ENCODE measurements at regions not wholly inside any gene's neighbourhood (a gene's known extent, or its start where the extent isn't known, plus 50 kb on each side); places are given as distances from the start of the nearest gene placed in this dataset.

- H3K36me3 ChIP-seq (ENCODE audit: control insufficient read depth in 5 of 5, insufficient read depth in 5 of 5, low read length in 5 of 5), result no peaks in the 10 kb centered on the region
- no peak overlapping the region for H3K27ac ChIP-seq (ENCODE audit: low read depth, low read length)
- H3K4me1 ChIP-seq (ENCODE audit: control insufficient read depth in 5 of 5, insufficient read depth in 5 of 5, low read length in 5 of 5), result no peaks in the 10 kb centered on the region
- no peak overlapping the region for H3K9ac ChIP-seq (ENCODE audit: low read length in 5 of 5)
- peaks cover 0 to 13% (median 0%) of the 10 kb centered on the region in 5 donors for H3K27me3 ChIP-seq (ENCODE audit: control insufficient read depth in 5 of 5, insufficient read depth in 4 of 5, low read length in 5 of 5)
- peaks cover 7 to 32% (median 18%) of the 10 kb centered on the region in 5 donors for H3K9me3 ChIP-seq (ENCODE audit: control insufficient read depth in 5 of 5, low read length in 5 of 5)
- no peak overlapping the region for H3K4me3 ChIP-seq (ENCODE audit: low read depth in 1 of 5, low read length in 5 of 5)
Measured at GRCh38 chr22:48727454-48728058, 1100.1 kb downstream of the BRD1 start.

GRCh38 chr22:48724899-48725298 is 1102.8 kb downstream of the BRD1 start:
- Histone ChIP-seq H3K9me3 (ENCODE audit: control insufficient read depth in 5 of 5, low read length in 5 of 5) (peaks cover 7 to 32% (median 18%) of the 10 kb centered on the region in 5 donors), H3K4me1 (ENCODE audit: control insufficient read depth in 5 of 5, insufficient read depth in 5 of 5, low read length in 5 of 5) (no peaks in the 10 kb centered on the region), H3K9ac (ENCODE audit: low read length in 5 of 5) (no peak overlapping the region), H3K36me3 (ENCODE audit: control insufficient read depth in 5 of 5, insufficient read depth in 5 of 5, low read length in 5 of 5) (no peaks in the 10 kb centered on the region), H3K4me3 (ENCODE audit: low read depth in 1 of 5, low read length in 5 of 5) (no peak overlapping the region), H3K27me3 (ENCODE audit: control insufficient read depth in 5 of 5, insufficient read depth in 4 of 5, low read length in 5 of 5) (peaks cover 0 to 18% (median 5%) of the 10 kb centered on the region in 5 donors), H3K27ac (ENCODE audit: low read depth, low read length) (no peak overlapping the region)

DNA sequence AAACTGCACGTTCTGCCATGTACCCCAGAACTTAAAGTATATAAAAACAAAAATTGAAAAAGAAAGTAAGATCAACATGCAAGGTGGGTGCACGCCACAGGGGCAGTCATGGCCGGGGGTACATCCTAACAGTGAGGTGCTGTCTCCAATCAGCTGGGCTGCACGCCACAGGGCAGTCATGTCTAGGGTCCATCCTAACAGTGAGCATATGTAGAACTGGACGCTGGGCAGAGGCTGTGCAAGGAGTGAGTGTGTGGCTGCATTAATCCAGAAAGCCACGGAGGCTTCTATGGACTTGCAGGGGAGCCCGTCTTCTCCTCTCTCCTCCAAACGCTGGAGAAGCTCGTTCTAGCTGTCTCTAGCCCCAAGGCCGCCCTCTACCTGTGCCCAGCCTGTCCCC is 1105.0 kb downstream of the BRD1 start:
- Histone ChIP-seq H3K4me1 (ENCODE audit: control insufficient read depth in 5 of 5, insufficient read depth in 5 of 5, low read length in 5 of 5) (no peaks in the 10 kb centered on the region), H3K9ac (ENCODE audit: low read length in 5 of 5) (no peak overlapping the region), H3K4me3 (ENCODE audit: low read depth in 1 of 5, low read length in 5 of 5) (no peak overlapping the region), H3K27ac (ENCODE audit: low read depth, low read length) (no peak overlapping the region), H3K36me3 (ENCODE audit: control insufficient read depth in 5 of 5, insufficient read depth in 5 of 5, low read length in 5 of 5) (no peaks in the 10 kb centered on the region), H3K9me3 (ENCODE audit: control insufficient read depth in 5 of 5, low read length in 5 of 5) (peaks cover 7 to 22% (median 12%) of the 10 kb centered on the region in 5 donors), H3K27me3 (ENCODE audit: control insufficient read depth in 5 of 5, insufficient read depth in 4 of 5, low read length in 5 of 5) (peaks cover 0 to 22% (median 12%) of the 10 kb centered on the region in 5 donors)

GRCh38 chr22:48721395-48721669 is 1106.3 kb downstream of the BRD1 start:
- H3K9me3 ChIP-seq (ENCODE audit: control insufficient read depth in 5 of 5, low read length in 5 of 5), result peaks cover 0 to 12% (median 0%) of the 10 kb centered on the region in 5 donors
- no peaks in the 10 kb centered on the region for H3K4me1 ChIP-seq (ENCODE audit: control insufficient read depth in 5 of 5, insufficient read depth in 5 of 5, low read length in 5 of 5)
- no peaks in the 10 kb centered on the region for H3K36me3 ChIP-seq (ENCODE audit: control insufficient read depth in 5 of 5, insufficient read depth in 5 of 5, low read length in 5 of 5)
- no peak overlapping the region for H3K4me3 ChIP-seq (ENCODE audit: low read depth in 1 of 5, low read length in 5 of 5)
- no peak overlapping the region for H3K27ac ChIP-seq (ENCODE audit: low read depth, low read length)
- no peak overlapping the region for H3K9ac ChIP-seq (ENCODE audit: low read length in 5 of 5)
- peaks cover 0 to 27% (median 15%) of the 10 kb centered on the region in 5 donors for H3K27me3 ChIP-seq (ENCODE audit: control insufficient read depth in 5 of 5, insufficient read depth in 4 of 5, low read length in 5 of 5)

DNA sequence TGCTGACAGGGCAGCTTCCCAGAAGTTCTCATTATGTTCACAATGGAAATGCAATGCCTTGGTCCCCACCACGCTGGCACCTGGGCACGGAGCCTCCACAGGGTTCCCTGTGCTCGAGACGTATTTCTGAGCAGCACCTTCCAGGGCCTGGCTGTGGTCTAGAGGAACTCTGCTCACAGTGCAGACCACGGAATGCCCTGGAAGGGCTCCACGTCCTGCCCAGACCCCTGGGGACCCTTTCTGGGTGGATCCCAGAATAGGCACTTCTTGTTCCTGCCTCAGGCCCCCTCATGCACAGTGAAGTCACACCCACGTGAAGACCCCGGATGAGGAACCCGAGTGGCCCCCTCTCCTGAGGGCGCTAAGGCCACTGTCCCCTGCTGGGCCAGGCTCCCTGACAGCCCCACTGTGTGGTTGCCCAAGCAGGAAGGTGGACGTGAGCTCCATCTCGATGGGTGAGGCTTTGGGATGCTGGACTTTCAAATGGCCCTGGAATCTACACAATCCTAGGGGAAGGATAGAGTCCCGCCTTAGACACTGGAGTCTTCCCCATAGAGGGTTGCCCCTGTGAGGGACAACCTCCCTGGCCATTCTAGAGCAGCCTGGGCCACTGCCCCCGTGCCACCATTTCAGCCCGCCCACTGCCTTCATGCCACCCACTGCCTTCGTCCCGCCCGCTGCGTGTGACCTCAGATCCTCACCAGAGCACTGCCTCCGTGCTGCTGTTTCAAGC is 1106.8 kb downstream of the BRD1 start:
- Histone ChIP-seq H3K9me3 (ENCODE audit: control insufficient read depth in 5 of 5, low read length in 5 of 5) (peaks cover 0 to 7% (median 0%) of the 10 kb centered on the region in 5 donors), H3K9ac (ENCODE audit: low read length in 5 of 5) (no peak overlapping the region), H3K27ac (ENCODE audit: low read depth, low read length) (no peak overlapping the region), H3K4me1 (ENCODE audit: control insufficient read depth in 5 of 5, insufficient read depth in 5 of 5, low read length in 5 of 5) (no peaks in the 10 kb centered on the region), H3K27me3 (ENCODE audit: control insufficient read depth in 5 of 5, insufficient read depth in 4 of 5, low read length in 5 of 5) (peaks cover 0 to 27% (median 15%) of the 10 kb centered on the region in 5 donors), H3K4me3 (ENCODE audit: low read depth in 1 of 5, low read length in 5 of 5) (no peak overlapping the region), H3K36me3 (ENCODE audit: control insufficient read depth in 5 of 5, insufficient read depth in 5 of 5, low read length in 5 of 5) (no peaks in the 10 kb centered on the region)

DNA sequence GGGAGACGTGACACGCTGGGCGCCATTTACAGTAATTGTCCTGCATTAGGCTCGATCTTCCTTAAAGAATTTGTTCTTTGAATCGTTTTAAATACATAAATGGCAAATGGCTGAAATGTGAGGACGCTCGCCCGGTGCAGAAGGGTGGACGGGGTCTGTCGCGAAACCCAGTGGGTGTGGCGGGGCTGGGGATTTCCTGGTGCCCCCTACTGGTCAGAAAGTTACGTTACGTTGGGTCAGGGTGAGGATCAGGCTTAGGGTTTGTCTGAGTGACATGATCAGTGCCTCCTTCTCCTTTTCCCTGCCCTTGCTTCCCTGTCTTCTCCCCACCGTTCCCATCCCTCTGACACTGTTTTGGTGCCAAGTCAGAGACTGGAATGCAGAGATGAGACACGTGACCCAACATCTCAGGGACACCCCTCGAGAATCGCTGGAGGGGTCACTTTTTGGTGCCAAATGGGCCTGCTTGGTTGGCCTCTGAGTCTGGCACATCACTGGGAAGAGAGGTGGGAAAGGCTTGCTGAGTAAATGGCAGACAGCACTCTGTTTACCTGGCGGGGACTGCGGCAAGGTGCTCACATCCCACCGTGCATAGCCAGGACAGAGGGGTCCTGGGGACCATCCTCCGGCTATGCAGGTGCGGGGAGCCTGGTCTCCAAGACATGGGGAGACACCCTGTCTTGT is 1107.6 kb downstream of the BRD1 start:
- Histone ChIP-seq H3K4me3 (ENCODE audit: low read depth in 1 of 5, low read length in 5 of 5) (no peak overlapping the region), H3K9me3 (ENCODE audit: control insufficient read depth in 5 of 5, low read length in 5 of 5) (peaks cover 0 to 5% (median 4%) of the 10 kb centered on the region in 5 donors), H3K36me3 (ENCODE audit: control insufficient read depth in 5 of 5, insufficient read depth in 5 of 5, low read length in 5 of 5) (no peaks in the 10 kb centered on the region), H3K9ac (ENCODE audit: low read length in 5 of 5) (no peak overlapping the region), H3K4me1 (ENCODE audit: control insufficient read depth in 5 of 5, insufficient read depth in 5 of 5, low read length in 5 of 5) (no peaks in the 10 kb centered on the region), H3K27ac (ENCODE audit: low read depth, low read length) (no peak overlapping the region), H3K27me3 (ENCODE audit: control insufficient read depth in 5 of 5, insufficient read depth in 4 of 5, low read length in 5 of 5) (peaks cover 0 to 27% (median 15%) of the 10 kb centered on the region in 5 donors)

GRCh38 chr22:48718818-48719500 is 1108.7 kb downstream of the BRD1 start:
- Histone ChIP-seq H3K27me3 (ENCODE audit: control insufficient read depth in 5 of 5, insufficient read depth in 4 of 5, low read length in 5 of 5) (peaks cover 6 to 23% (median 14%) of the 10 kb centered on the region in 5 donors), H3K4me3 (ENCODE audit: low read depth in 1 of 5, low read length in 5 of 5) (no peak overlapping the region), H3K27ac (ENCODE audit: low read depth, low read length) (no peak overlapping the region), H3K9me3 (ENCODE audit: control insufficient read depth in 5 of 5, low read length in 5 of 5) (peaks cover 0 to 10% (median 0%) of the 10 kb centered on the region in 5 donors), H3K9ac (ENCODE audit: low read length in 5 of 5) (no peak overlapping the region), H3K36me3 (ENCODE audit: control insufficient read depth in 5 of 5, insufficient read depth in 5 of 5, low read length in 5 of 5) (no peaks in the 10 kb centered on the region), H3K4me1 (ENCODE audit: control insufficient read depth in 5 of 5, insufficient read depth in 5 of 5, low read length in 5 of 5) (no peaks in the 10 kb centered on the region)

DNA sequence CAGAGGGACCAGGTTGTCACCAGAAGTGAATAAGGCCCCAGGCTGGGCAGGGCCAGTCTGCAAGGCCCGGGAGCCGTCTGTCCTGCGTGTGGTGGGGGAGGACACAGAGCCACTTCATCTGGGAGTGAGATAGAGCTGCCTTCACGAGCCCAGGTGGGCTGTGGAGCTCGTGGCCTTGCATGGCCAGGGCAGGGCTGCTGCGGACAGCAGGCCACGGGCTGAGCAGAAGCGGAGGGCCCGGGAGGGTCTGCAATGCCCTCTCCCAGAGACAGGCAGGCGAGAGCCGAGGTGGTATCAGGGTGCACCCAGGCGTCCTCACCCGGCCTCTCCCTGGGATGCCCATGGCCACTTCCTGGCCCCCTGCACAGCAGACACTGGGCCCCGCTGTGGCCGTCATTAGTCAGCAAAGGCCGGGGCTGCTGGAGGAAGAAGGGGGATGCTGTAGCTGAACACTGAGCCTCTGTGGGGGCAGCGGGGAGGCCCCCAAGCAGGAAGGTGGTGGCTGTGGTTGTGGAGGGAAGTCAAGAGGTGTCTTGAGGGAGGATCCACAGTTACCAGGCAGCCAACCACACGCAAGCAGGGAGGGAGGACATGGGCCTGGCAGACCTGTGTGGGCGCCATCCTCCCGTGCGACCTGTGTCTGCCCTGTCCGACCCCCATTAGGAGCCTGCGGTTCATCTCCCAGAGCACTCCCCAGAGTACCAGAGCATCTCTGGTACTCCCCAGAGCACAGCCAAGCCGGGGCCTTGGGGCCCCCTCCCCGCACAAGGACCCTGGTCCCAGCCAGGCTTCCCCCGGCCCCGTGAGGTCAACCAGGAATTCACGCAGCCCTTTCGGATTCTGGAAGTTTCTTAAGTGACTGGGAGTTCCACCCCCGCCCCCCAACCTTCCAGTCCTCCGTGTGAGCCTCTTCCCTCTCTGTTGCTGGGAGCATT is 1109.5 kb downstream of the BRD1 start:
- no peak overlapping the region for H3K27ac ChIP-seq (ENCODE audit: low read depth, low read length)
- H3K4me1 ChIP-seq (ENCODE audit: control insufficient read depth in 5 of 5, insufficient read depth in 5 of 5, low read length in 5 of 5), result no peaks in the 10 kb centered on the region
- H3K9me3 ChIP-seq (ENCODE audit: control insufficient read depth in 5 of 5, low read length in 5 of 5), result peaks cover 0 to 10% (median 0%) of the 10 kb centered on the region in 5 donors
- no peak overlapping the region for H3K9ac ChIP-seq (ENCODE audit: low read length in 5 of 5)
- H3K27me3 ChIP-seq (ENCODE audit: control insufficient read depth in 5 of 5, insufficient read depth in 4 of 5, low read length in 5 of 5), result peaks cover 6 to 21% (median 13%) of the 10 kb centered on the region in 5 donors
- H3K36me3 ChIP-seq (ENCODE audit: control insufficient read depth in 5 of 5, insufficient read depth in 5 of 5, low read length in 5 of 5), result no peaks in the 10 kb centered on the region
- no peak overlapping the region for H3K4me3 ChIP-seq (ENCODE audit: low read depth in 1 of 5, low read length in 5 of 5)

DNA sequence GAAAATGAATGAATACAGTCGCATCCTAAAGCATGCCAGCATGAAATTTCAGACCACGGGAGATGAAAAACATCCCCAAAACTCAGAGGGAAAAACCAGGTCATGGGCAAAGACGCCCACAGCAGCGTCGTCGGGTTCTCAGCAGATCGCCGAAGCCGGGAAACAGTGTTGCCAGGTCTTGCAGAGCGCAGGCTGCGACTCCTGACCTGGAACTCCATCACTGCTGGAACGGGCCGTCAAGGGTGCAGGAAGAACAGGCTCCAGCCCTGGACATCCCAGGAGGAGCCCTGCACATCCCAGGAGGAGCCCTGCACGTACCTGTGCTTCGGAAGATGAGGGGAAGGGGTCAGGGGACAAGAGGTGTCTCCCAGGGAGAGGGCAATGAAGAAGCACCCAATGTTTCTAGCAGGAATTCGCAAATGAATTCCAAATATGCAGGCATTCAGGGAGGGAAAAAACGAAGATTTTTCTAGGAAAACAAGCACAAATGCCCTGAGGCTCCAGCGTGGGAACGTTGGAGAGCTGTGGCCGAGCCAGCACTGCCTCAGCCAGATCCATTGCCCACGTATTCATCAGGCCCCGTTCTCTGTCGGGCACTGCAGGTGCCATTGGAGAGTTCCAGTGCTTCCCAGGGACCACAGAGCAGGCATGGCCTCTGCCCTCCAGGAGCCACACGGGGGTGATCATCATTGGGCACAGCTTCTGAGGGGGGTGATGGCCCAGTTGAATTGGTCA is 1110.4 kb downstream of the BRD1 start:
- Histone ChIP-seq H3K36me3 (ENCODE audit: control insufficient read depth in 5 of 5, insufficient read depth in 5 of 5, low read length in 5 of 5) (no peaks in the 10 kb centered on the region), H3K27ac (ENCODE audit: low read depth, low read length) (no peak overlapping the region), H3K9ac (ENCODE audit: low read length in 5 of 5) (no peak overlapping the region)

More for the DNA sequence above, 1110.4 kb downstream of the BRD1 start:
- Histone ChIP-seq H3K27me3 (ENCODE audit: control insufficient read depth in 5 of 5, insufficient read depth in 4 of 5, low read length in 5 of 5) (peaks cover 6 to 21% (median 14%) of the 10 kb centered on the region in 5 donors), H3K4me3 (ENCODE audit: low read depth in 1 of 5, low read length in 5 of 5) (no peak overlapping the region), H3K4me1 (ENCODE audit: control insufficient read depth in 5 of 5, insufficient read depth in 5 of 5, low read length in 5 of 5) (no peaks in the 10 kb centered on the region), H3K9me3 (ENCODE audit: control insufficient read depth in 5 of 5, low read length in 5 of 5) (peaks cover 0 to 10% (median 0%) of the 10 kb centered on the region in 5 donors)
